ENCODE measurements at regions not wholly inside any gene's neighbourhood (a gene's known extent, or its start where the extent isn't known, plus 50 kb on each side); places are given as distances from the start of the nearest gene placed in this dataset.

- H3K4me3 ChIP-seq (ENCODE audit: low read depth, low read length): no peak overlapping the region
- no peak for DNase-seq (ENCODE audit: low read depth)
These were observed 219.0 kb upstream of the IRX1 start for GRCh38 chr5:3376611-3377010.

DNA sequence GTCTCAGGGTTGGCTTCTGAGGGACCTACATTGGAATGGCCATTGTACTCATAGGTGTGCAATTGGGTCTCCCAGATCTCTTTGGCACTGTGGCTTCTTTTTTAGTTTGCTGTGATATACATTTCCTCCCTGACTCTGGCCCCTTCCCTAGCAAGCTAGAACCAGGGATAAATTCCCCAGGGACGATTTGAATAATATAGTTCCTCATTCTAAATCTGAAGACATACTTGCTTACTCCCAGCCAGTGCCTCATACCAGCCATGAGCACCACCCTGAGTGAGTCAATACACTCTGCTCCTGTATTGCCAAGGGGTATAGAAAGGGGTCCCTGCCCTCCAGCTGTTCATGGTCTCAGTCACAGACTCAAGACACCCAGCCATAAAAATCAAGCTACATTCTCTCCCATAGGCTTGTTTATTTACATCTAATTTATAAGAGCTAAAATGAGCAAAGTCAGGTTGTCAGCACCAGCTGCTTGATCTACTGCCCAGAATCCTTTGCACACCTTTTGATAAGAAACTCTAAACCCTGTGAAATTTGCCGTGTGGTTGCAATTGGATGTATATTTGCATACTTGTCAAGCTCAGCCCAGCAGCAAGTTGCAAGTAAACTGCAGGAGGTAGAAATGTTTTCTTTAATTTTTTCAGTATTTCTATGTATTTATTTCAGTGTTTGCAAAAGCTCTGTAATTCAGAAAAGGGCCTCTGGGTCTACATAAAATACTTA is 219.9 kb upstream of the IRX1 start:
- H3K4me3 ChIP-seq (ENCODE audit: low read depth, low read length): no peak overlapping the region
- DNase-seq (ENCODE audit: low read depth): no peak

DNA sequence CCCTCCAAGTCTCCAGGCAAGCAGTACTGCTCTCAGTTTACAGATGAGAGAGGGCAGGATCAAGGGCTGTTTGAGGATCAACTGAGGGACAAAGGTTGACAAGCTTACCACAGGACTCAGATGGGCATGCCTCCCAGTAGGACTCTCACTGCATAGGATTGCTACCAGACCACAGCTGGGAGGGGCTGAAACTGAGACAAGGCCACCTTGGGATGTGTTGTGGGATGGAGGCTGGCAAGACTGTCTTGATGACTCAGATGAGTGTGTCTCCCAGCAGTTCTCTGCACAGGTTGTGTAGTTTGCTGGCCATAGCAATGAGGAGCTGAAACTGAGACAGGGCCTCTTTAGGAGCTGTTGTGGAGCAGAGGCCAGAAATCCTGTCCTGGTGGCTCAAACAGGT is 222.2 kb upstream of the IRX1 start:
- no peak for DNase-seq (ENCODE audit: low read depth)

GRCh38 chr5:3372289-3372688 is 223.3 kb upstream of the IRX1 start:
- H3K4me3 ChIP-seq (ENCODE audit: low read depth, low read length): no peak overlapping the region
- DNase-seq (ENCODE audit: low read depth): no peak

More for the DNA sequence above, 222.2 kb upstream of the IRX1 start:
- H3K4me3 ChIP-seq (ENCODE audit: low read depth, low read length): no peak overlapping the region

GRCh38 chr5:3365501-3366215 is 230.0 kb upstream of the IRX1 start:
- DNase-seq (ENCODE audit: low read depth): no peak
- no peak overlapping the region for H3K4me3 ChIP-seq (ENCODE audit: low read depth, low read length)

GRCh38 chr5:3364941-3365340 is 230.7 kb upstream of the IRX1 start:
- DNase-seq (ENCODE audit: low read depth): no peak
- H3K4me3 ChIP-seq (ENCODE audit: low read depth, low read length): no peak overlapping the region

DNA sequence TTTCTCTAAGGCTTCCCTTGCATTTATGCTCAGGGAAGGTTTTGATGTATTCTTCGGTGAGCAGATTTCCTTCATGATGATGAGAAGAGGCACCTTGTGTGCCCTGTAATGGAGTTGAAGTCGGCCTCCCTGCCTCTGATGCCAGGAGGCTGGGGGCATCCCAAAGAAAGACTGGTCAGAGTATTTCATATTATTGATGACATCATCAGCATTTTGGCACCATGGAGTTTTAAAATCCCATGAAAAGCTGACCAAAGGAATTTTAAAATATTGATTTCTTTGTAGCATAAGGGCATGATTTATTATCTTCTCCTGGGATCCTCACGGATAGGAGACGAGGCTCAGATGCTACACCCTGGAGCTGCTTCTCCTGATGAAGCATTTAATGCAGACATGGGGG is 231.2 kb upstream of the IRX1 start:
- no peak for DNase-seq (ENCODE audit: low read depth)
- H3K4me3 ChIP-seq (ENCODE audit: low read depth, low read length): no peak overlapping the region

DNA sequence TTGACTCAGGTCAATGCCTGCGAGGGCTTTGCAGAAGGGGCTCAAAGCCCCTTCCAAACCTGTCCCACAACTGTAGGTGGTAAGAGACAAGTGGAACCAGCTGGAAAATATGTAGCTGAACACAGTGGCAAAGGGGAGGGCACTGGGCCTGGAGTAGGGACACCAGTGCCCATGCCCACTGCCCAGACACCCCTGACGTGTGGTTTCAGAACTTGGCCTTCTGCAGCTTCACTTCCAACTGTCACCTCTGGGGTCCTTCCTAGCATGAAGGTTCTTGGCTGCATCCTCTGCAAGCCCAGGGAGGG is 233.1 kb upstream of the IRX1 start:
- H3K4me3 ChIP-seq (ENCODE audit: low read depth, low read length): no peak overlapping the region
- DNase-seq (ENCODE audit: low read depth): no peak

DNA sequence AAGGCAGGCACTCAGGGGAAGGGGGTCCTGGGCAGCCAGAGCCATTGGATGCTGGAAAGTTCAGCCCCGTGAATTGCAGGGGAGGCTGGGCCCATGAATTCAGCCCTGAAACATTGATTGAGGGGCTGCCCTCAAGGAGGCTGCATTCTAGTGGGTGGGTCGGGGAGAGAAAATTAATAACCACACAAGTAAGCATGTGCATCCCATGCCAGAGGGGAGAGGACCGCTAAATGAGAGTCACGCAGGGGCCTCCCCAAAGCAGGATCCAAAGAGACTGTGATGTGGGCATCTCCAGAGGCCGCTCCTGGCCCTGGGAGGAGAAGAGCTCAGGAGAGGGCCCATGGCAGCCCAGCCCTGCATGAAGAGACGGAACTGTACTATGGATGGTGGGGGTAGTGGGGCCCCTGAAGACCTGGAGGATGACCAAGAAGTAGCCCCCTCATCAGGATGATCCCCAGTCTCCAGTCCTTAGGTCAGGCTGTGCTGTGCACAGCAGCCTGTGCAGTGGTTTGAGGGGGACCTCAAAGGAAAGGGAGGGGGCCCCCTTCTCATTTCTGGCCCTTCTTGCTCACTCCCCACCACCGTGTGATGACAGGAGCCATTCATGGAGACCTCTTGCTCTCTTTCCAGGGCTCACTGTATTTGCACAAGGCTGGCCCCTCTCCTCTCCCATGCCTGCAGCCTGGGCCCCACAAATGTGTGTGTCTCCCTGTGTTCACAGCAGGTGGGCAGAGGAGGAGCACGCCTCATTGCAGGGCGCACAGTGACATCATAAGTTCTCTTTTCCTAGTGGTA is 233.6 kb upstream of the IRX1 start:
- no peak for DNase-seq (ENCODE audit: low read depth)
- H3K4me3 ChIP-seq (ENCODE audit: low read depth, low read length): no peak overlapping the region

- H3K4me3 ChIP-seq (ENCODE audit: low read depth, low read length): no peak overlapping the region
- no peak for DNase-seq (ENCODE audit: low read depth)
These were observed 236.0 kb upstream of the IRX1 start for GRCh38 chr5:3359642-3360041.

- DNase-seq (ENCODE audit: low read depth): no peak
- H3K4me3 ChIP-seq (ENCODE audit: low read depth, low read length): no peak overlapping the region
These were observed 238.3 kb upstream of the IRX1 start for GRCh38 chr5:3357291-3357690.

DNA sequence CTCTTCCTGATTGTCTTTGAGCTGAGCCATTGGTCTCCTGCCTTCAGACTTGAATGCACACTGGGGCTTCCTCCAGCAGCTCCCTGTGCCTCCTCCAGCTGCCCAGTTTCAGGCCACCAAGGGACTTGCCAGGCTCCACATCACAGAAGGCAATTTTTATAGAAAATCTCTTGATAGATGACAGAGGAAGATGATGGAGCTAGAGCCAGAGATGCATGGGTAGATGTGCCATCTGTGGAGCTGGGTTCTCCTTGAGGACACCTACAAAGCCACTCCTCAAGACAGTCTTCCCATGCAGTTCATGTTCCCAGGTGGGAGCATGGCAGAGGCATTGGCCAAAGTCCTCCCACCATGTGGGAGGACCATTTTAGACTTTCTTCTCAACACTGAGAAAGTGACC is 239.6 kb upstream of the IRX1 start:
- H3K4me3 ChIP-seq (ENCODE audit: low read depth, low read length): no peak overlapping the region
- DNase-seq (ENCODE audit: low read depth): no peak

- DNase-seq (ENCODE audit: low read depth): no peak
- H3K4me3 ChIP-seq (ENCODE audit: low read depth, low read length): no peak overlapping the region
These were observed 240.5 kb upstream of the IRX1 start for GRCh38 chr5:3355126-3355525.

GRCh38 chr5:3354606-3355005 is 241.0 kb upstream of the IRX1 start:
- no peak for DNase-seq (ENCODE audit: low read depth)
- H3K4me3 ChIP-seq (ENCODE audit: low read depth, low read length): no peak overlapping the region

DNA sequence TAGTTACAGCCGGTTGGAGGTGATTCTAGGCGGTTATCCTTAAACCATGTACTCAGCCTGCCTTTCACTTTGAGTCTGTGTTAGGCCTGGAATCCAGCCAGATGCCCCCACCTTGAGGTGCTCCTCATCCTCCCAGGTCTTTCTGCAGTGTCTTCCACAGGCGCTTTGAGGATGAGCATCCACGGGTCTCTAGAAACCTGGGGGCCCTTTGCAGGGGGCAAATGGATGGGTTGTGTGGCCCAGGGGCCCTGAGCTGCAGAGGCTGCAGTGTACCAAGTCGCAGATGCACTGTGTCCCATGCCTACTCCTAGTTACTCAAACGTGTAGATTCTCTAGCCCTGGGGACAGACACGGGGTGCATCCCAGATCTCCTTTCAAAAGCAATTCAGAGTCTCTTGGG is 242.1 kb upstream of the IRX1 start:
- no peak for DNase-seq (ENCODE audit: low read depth)
- H3K4me3 ChIP-seq (ENCODE audit: low read depth, low read length): no peak overlapping the region

- no peak overlapping the region for H3K4me3 ChIP-seq (ENCODE audit: low read depth, low read length)
- no peak for DNase-seq (ENCODE audit: low read depth)
These were observed 242.9 kb upstream of the IRX1 start for GRCh38 chr5:3352711-3353110.

DNA sequence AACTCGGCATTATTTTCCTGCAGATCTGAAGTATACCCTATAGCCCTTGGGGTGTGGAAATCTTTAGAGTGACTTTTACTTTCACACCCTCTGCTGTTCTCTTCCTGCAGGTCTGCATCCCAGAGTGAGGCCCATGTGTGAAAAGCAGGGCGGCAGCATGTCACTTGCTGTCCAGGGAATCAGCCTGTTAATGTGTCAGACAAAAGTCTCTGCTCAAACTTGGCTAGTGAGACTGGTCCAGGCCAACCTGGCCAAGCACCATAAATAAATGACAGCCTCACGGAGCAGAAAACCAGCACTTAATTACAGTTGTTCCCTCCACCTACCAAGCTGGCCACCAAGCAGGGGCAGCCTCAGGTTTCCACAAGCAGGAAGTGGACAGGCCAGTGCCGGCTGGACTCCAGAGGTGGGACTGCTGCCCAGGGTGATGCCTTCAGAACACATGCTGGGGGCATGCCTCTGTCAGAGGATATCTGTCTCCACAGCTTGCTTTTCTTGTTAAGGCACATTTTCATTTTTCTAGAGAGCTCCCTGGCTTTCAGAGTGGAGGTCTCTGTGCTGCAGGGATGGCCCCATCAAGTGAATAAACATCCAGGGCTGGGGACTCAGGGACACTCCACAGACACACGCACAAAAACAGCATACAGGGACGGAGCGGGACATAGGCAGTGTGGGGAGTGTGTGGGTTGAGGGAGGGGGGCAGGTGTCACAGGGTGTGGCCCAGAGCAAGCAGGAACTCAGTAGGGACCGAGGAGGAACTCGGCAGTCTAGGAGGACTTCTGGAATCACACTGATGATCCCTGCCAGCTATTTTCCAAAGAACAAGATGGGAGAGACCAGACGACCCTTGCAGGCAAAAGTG is 243.8 kb upstream of the IRX1 start:
- DNase-seq (ENCODE audit: low read depth): no peak
- H3K4me3 ChIP-seq (ENCODE audit: low read depth, low read length): no peak overlapping the region

- no peak overlapping the region for H3K4me3 ChIP-seq (ENCODE audit: low read depth, low read length)
- no peak for DNase-seq (ENCODE audit: low read depth)
These were observed 244.9 kb upstream of the IRX1 start for GRCh38 chr5:3350781-3351180.

DNA sequence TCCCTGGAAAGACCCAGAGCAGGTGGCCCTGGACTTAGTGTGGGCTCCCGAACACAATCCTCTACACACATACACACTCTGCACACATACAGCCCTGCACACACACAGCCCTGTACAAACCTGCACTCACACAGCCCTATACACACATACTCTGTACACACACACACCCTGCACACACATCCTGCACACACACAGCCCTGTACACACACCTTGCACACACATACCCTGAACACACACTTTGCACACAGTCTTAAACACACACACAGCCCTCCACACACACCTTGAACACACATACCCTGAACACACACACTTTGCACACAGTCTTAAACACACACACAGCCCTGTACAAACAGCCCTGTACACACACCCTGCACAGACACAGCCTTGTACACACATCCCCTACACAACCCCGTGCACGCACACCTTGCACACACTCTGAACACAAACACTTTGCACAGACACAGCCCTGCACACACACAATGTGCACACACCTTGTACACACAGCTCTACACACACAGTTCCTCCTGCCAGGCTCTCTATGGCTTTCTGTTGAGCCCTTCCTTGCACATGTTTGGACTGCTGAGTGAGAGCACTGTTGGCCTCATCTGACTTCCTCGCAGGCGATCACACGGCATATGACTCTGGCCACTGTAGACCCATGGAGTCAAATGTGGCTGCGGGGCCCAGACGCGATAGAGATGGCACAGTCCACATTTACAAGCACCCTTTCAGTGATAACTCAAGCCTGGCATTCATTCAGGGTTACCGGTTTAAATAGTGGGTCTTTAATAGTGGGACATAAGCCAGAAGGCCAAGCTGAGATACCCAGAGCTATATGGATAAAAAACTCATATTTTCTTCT is 245.7 kb upstream of the IRX1 start:
- no peak overlapping the region for H3K4me3 ChIP-seq (ENCODE audit: low read depth, low read length)
- DNase-seq (ENCODE audit: low read depth): no peak
